PC-3 (cell line): ENCODE measurements at regions not wholly inside any gene's neighbourhood (a gene's known extent, or its start where the extent isn't known, plus 50 kb on each side); places are given as distances from the start of the nearest gene placed in this dataset.

Experiments
- ATAC-seq: fragments of 200-7000 bp; cut with Tn5 transposase; 2 replicates; pipeline ENCODE4 v1.9.1; 2020; ENCODE audit warnings: mild to moderate bottlenecking, moderate library complexity
- BruUV-seq: library from RNA; stranded (reverse); fragments of 400-500 nt; replicated peaks from 2 replicates; lab custom pipeline; 2021; lab: Mats Ljungman, UMichigan
- CTCF ChIA-PET: fragments of 300-600 bp; sonication (Branson Sonifier 250); formaldehyde crosslinking; loops from one replicate; lab custom pipeline; 2022; ENCODE audit warnings: antibody characterized with exemption; lab: Charles Lee
- POLR2A ChIA-PET: fragments of 300-600 bp; sonication (Branson Sonifier 250); formaldehyde crosslinking; loops from one replicate; lab custom pipeline; 2022; ENCODE audit warnings: antibody characterized with exemption; ENCODE audit not compliant: unreplicated experiment; lab: Charles Lee
- DNase-seq: peaks from one replicate; pipeline ENCODE4 v3.0.0-alpha.2; 2015
- H2AFZ ChIP-seq: fragments of 300-600 bp; sonication (generic); 2 replicates; pipeline ENCODE4 v1.6.0; 2016; ENCODE audit warnings: antibody characterized with exemption, low read length
- H3F3A ChIP-seq: fragments of 300-600 bp; sonication (generic); one replicate; pipeline ENCODE4 v1.6.0; 2017; ENCODE audit warnings: antibody characterized with exemption, low read length, control low read depth, mild to moderate bottlenecking; ENCODE audit not compliant: unreplicated experiment
- H3K27ac ChIP-seq: fragments of 300-600 bp; sonication (generic); 2 replicates; pipeline ENCODE4 v1.5.1; 2016; ENCODE audit warnings: mild to moderate bottlenecking, low read length
- H3K27me3 ChIP-seq: fragments of 300-600 bp; sonication (generic); 2 replicates; pipeline ENCODE4 v1.6.1; 2016; ENCODE audit warnings: low read length, mixed read lengths
- H3K36me3 ChIP-seq: fragments of 300-600 bp; sonication (generic); 2 replicates; pipeline ENCODE4 v1.6.1; 2016; ENCODE audit warnings: low read depth, mixed run types, low read length, mixed read lengths
- H3K4me1 ChIP-seq: fragments of 300-600 bp; sonication (generic); 2 replicates; pipeline ENCODE4 v1.5.1; 2016; ENCODE audit warnings: low read length; ENCODE audit not compliant: insufficient read depth
- H3K4me2 ChIP-seq: fragments of 300-600 bp; sonication (generic); 2 replicates; pipeline ENCODE4 v1.6.0; 2016; ENCODE audit warnings: low read length
- H3K4me3 ChIP-seq: fragments of 300-600 bp; sonication (generic); 2 replicates; pipeline ENCODE4 v1.5.1; 2016; ENCODE audit warnings: mild to moderate bottlenecking, low read length, mixed read lengths
- H3K79me2 ChIP-seq: fragments of 300-600 bp; sonication (generic); 2 replicates; pipeline ENCODE4 v1.6.1; 2017; ENCODE audit warnings: low read length, mixed read lengths
- H3K9ac ChIP-seq: fragments of 300-600 bp; sonication (generic); 2 replicates; pipeline ENCODE4 v1.6.0; 2016; ENCODE audit warnings: mild to moderate bottlenecking, low read length
- H3K9me2 ChIP-seq: fragments of 300-600 bp; sonication (generic); replicated peaks from 2 replicates; pipeline ENCODE4 v1.6.1; 2016; ENCODE audit warnings: mixed run types, low read length, mixed read lengths
- H3K9me3 ChIP-seq: fragments of 300-600 bp; sonication (generic); 2 replicates; pipeline ENCODE4 v1.6.1; 2016; ENCODE audit warnings: low read length, mixed read lengths
- H4K20me1 ChIP-seq: fragments of 300-600 bp; sonication (generic); 2 replicates; pipeline ENCODE4 v1.6.1; 2016; ENCODE audit warnings: low read length, mixed read lengths
- CTCF ChIP-seq: fragments of 300-600 bp; sonication (generic); conservative IDR thresholded peaks from 2 replicates; pipeline ENCODE4 v1.5.1; 2017; ENCODE audit warnings: antibody characterized with exemption, low read depth, mild to moderate bottlenecking, low read length
- EZH2 ChIP-seq: fragments of 300-600 bp; sonication (generic); IDR thresholded peaks from one replicate; pipeline ENCODE4 v1.6.1; 2017; ENCODE audit warnings: antibody characterized with exemption, mild to moderate bottlenecking, low read length; ENCODE audit not compliant: unreplicated experiment
- EZH2phosphoT487 ChIP-seq: fragments of 300-600 bp; sonication (generic); IDR thresholded peaks from 2 replicates; pipeline ENCODE4 v1.6.1; 2018; ENCODE audit warnings: mild to moderate bottlenecking, antibody characterized with exemption, low read length, borderline replicate concordance
- intact Hi-C: fragments of 100-400 bp; cut with micrococcal nuclease; formaldehyde crosslinking; loops from 2 replicates; pipeline ENCODE4 v1.9.0; 2023

- TF ChIP-seq EZH2, result no peak
- TF ChIP-seq EZH2phosphoT487, result no peak
- no peak for TF ChIP-seq CTCF
- Histone ChIP-seq H3K4me1 (no peaks in the 10 kb centered on the region), H3K36me3 (no peaks in the 10 kb centered on the region), H3K79me2 (no peaks in the 10 kb centered on the region), H3K9me2 (no peaks in the 10 kb centered on the region), H3K4me3 (no peak overlapping the region), H3K9ac (no peak overlapping the region), H4K20me1 (no peaks in the 10 kb centered on the region), H3K4me2 (no peak overlapping the region), H3F3A (no peaks in the 10 kb centered on the region), H2AFZ (no peak overlapping the region), H3K27ac (no peak overlapping the region), H3K27me3 (no peaks in the 10 kb centered on the region), H3K9me3 (no peaks in the 10 kb centered on the region)
- no TSS peak for BruUV-seq
- ATAC-seq, result no peak
- intact Hi-C loops, result no loop called here
- DNase-seq, result no peak
- ChIA-PET POLR2A (no interaction called here), CTCF (no interaction called here)
Measured at GRCh38 chr19:32130332-32130731, 215.1 kb upstream of the ZNF507 start.

- BruUV-seq, result no TSS peak
- TF ChIP-seq EZH2, result no peak
- TF ChIP-seq EZH2phosphoT487, result no peak
- no peak for TF ChIP-seq CTCF
- intact Hi-C loops, result no loop called here
- Histone ChIP-seq H3F3A (no peaks in the 10 kb centered on the region), H3K9ac (no peak overlapping the region), H3K4me2 (no peak overlapping the region), H3K27me3 (no peaks in the 10 kb centered on the region), H3K27ac (no peak overlapping the region), H3K36me3 (no peaks in the 10 kb centered on the region), H3K4me3 (no peak overlapping the region), H3K9me2 (no peaks in the 10 kb centered on the region), H2AFZ (no peak overlapping the region), H3K4me1 (no peaks in the 10 kb centered on the region), H3K79me2 (no peaks in the 10 kb centered on the region), H4K20me1 (no peaks in the 10 kb centered on the region), H3K9me3 (no peaks in the 10 kb centered on the region)
- ChIA-PET POLR2A (no interaction called here), CTCF (no interaction called here)
- DNase-seq (no peak), ATAC-seq (no peak)
Measured at GRCh38 chr19:32131005-32131404, 214.4 kb upstream of the ZNF507 start.

GRCh38 chr19:32138416-32138815, 207.0 kb upstream of the ZNF507 start:
- Histone ChIP-seq H3K79me2 (no peaks in the 10 kb centered on the region), H3F3A (no peaks in the 10 kb centered on the region), H2AFZ (no peak overlapping the region), H4K20me1 (no peaks in the 10 kb centered on the region), H3K4me1 (no peaks in the 10 kb centered on the region), H3K27me3 (no peaks in the 10 kb centered on the region), H3K9me3 (no peaks in the 10 kb centered on the region), H3K9me2 (no peaks in the 10 kb centered on the region), H3K27ac (no peak overlapping the region), H3K4me2 (no peak overlapping the region), H3K36me3 (no peaks in the 10 kb centered on the region), H3K4me3 (no peak overlapping the region), H3K9ac (no peak overlapping the region)
- ATAC-seq (no peak), DNase-seq (no peak)
- intact Hi-C loops, result no loop called here
- ChIA-PET POLR2A (no interaction called here), CTCF (no interaction called here)
- no TSS peak for BruUV-seq
- TF ChIP-seq EZH2 (no peak), CTCF (no peak), EZH2phosphoT487 (no peak)
